DMS 273 treated with DMSO at 0.1 percent for 48 hours (cell line): ENCODE measurements at regions not wholly inside any gene's neighbourhood (a gene's known extent, or its start where the extent isn't known, plus 50 kb on each side); places are given as distances from the start of the nearest gene placed in this dataset.

Source experiments
- DNase-seq: peaks from one replicate; lab custom pipeline; 2025; lab: John Stamatoyannopoulos, UW

- no peak for DNase-seq
Measured at GRCh38 chr13:91086936-91087716, 260.4 kb upstream of the MIR17HG start.

GRCh38 chr13:91097269-91097668, 250.2 kb upstream of the MIR17HG start:
- no peak for DNase-seq

GRCh38 chr13:91099877-91100276, 247.6 kb upstream of the MIR17HG start:
- DNase-seq: no peak

DNA sequence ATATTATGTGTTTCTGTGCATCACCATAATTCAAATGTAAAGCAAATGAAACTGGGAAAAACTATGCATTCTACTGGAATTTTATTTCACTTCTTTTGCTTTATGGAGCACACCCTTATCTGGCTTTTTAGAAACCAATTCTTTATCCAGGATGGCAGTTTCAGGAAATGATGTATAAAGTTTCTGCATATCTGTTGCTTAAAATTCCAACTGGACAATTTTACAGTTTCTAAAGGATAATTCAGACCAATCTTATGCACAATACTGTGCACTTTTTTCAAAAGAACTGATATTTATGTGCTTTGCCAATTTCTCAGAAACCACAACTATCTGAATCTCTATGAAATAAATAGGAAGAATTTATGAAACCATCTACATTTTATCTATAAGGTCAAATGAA, 246.5 kb upstream of the MIR17HG start:
- no peak for DNase-seq

DNA sequence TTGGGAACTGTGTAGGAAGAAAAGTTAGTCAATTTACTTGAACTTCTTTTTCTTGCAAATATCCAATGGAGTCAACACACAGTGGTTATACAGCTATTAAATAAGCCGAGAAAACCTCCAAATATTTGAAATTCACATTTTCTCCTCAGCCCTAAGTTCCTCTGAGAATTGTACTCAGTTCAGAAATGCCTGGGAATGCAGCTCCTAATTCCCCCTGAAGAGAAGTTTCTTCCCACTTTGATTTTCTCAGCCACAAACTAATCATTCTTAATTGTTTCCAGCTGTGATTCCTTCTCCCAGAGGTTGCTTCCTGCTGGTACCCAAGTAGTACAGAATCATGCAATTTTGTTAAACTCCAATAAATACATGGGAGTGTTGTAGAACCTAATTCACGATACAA, 246.1 kb upstream of the MIR17HG start:
- no peak for DNase-seq

GRCh38 chr13:91105270-91105669, 242.2 kb upstream of the MIR17HG start:
- no peak for DNase-seq

DNA sequence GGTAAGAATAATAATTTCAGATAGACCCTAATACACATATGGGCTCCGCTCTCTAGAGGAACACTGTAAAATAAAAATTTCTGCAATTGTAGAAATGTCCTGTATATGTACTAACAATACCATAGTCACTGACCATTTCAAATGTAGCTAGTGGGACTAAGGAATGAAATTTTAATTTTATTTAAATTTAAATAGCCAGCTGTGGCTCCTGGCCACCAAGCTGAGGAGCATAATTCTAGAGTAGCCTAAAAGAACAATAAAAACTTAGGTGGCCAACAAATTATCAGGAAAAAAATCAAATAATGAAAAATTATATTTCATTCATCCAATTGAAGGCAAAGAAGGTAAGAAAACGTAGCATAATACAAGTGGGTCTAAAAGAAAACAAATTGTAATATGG, 240.9 kb upstream of the MIR17HG start:
- DNase-seq: no peak

GRCh38 chr13:91108315-91108714, 239.2 kb upstream of the MIR17HG start:
- no peak for DNase-seq

DNA sequence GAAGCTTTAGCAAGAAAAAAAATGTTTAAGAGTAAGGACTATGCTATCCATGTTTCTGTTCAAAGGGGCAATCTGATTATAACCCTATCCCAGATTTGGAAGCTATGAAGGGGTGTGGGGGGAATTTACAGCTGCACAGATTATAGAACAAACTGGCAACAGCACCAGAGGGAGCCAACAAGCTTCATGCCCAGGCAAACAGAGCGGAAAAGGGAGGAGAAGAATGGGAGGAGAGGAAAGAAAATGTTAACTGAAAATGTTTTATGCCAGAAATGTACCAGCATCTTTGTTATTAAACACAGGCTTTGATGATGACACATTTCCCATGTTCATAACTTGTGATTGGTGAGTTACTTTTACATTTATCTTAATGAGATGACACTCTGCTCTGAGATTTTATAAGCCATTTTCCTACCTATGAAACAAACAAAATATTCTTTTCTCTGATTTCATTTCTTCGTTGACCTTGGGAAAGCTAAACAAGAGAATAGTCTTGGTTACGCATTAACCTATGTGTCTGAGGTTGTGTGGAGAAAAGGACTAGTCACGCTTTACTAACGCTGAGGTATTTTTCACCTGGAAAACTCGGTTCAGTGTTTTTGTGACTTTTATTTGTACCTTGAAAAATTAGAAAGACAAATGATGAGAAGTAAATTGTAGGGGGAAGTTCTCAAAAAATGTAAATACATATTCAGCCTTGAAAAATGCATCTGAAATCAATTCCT, 235.8 kb upstream of the MIR17HG start:
- no peak for DNase-seq

GRCh38 chr13:91112201-91112923, 235.1 kb upstream of the MIR17HG start:
- DNase-seq: no peak

- DNase-seq: no peak
Measured at GRCh38 chr13:91112924-91113277, 234.6 kb upstream of the MIR17HG start.

DNA sequence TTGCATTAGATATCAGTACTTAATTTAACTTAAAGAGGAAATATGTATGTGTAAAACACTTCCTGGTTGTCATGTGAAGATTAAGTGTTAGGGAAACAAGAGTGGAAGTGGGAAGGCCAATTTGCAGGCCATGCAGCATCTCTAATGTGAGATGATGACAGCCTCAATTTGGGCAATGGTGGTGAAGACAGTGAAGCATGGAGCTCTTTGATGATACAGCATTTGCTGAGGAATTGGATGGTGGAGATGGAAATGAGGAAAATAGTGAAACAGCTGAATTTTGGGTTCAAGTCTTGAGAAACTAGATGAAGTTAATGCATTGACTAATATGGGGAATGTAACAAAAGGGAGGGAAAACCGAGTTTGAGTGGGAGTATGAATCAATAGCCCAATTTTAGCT, 231.7 kb upstream of the MIR17HG start:
- DNase-seq: no peak

DNA sequence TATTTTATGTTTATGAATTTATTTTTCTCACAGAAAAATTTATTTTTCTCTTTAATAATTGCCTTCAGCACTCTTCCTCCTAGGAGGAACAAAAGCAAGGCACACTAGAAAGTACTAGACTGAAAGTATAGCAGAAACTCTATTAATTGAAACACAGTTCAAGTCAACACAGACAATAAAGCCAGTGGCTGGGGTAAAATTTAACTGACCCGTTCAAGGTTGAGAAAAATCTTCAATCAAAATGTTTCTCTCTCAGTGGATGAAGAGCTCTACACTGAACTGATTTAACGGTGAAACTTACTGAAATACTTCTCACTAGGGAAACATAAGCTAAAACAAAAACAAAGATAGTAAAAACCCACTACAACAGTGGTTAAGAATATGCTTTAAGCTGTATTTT, 230.1 kb upstream of the MIR17HG start:
- DNase-seq: no peak

DNA sequence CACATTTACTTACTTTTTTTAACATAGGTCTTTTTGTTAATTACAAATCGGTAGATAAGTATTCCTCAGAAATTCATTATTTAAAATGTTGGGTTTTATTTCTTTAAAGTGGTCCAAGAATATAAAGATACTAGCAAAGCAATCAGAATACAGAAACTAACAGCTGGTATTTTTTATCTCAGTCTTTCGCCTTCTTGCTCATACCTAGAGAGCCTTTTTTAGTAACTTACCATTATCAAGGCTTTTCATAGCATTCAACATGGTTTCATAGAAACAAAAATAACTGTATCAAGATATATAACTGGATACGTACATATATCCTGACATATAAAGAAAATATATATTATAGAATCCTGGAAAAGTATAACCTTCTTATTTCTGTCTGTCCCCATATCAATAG, 227.8 kb upstream of the MIR17HG start:
- DNase-seq: no peak

GRCh38 chr13:91122766-91123165, 224.7 kb upstream of the MIR17HG start:
- DNase-seq: no peak

GRCh38 chr13:91123456-91124127, 223.9 kb upstream of the MIR17HG start:
- no peak for DNase-seq

DNA sequence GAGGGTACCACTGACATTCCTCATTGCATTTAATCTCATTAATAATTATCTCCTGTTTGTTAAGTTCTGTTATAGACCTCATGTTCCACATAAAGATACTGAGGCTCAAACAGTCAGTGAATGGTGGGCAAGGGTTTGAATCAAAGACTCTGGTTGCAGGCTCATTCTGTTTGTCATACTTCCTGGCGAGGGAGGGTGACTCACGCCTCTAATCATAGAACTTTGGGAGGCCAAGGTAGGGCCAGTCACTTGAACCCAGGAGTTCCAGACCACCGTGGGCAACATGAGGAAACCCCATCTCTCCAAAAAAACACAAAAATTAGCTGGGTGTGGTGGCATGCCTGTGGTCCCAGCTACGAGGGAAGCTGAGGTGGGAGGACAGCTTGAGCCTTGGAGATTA, 220.7 kb upstream of the MIR17HG start:
- DNase-seq: no peak

- no peak for DNase-seq
Measured at GRCh38 chr13:91127995-91128394, 219.5 kb upstream of the MIR17HG start.

DNA sequence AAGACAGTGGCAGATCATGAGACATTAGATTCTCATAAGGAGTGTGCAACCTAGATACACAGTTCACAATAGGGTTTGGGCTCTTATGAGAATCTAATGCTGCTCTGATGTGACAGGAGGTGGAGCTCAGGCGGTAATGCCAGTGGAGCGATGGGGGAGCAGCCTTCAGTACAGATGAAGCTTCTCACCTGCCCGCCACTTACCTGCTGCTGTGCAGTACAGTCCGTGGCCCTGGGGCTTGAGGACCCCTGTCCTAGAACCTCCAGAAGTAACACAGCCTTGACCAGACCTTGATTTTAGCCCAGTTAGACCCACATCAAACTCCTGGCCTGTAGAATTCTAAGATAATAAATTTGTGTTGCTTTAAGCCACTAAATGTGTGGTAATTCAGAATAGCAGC, 215.1 kb upstream of the MIR17HG start:
- no peak for DNase-seq

- DNase-seq: no peak
Measured at GRCh38 chr13:91132786-91133185, 214.7 kb upstream of the MIR17HG start.

DNA sequence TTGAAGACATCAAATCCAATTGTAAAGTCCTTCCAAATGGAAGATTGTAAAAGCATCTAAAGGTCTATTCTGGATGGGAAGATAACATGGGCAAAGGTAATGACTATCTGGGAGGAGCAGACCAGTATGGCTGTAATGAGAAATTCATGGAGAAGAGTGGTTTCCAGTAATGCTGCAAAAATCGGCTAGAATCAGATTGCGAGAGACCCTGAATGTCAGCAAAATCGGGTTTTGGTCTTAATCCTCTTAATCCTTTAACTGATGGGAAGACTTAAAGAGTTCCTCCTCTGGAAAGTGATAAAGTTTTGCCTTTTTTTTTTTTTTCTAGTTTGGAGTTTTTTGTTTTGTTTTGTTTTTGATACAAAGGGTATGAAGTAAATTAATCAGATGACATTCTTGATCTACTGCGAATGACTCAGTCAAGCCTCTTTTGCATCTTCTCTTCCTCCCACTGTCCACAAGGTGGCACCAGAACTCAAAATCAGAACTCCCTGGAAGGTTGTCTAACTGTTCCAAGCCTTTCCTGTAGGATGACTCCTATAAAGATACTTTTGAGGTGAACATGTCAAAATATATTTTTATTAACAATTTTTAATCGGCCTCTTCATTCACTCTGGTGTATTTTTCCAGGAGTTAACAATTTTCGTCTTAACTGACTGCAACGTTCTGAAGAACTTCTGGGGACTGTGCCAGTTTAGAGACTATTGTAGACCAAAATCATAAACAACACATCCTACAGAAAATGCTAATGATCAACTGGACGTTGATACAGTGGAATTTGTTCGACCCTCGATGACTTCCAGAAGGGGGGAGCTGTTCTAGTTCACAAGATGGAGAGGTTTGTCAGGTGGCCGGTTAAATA, 213.3 kb upstream of the MIR17HG start:
- no peak for DNase-seq

DNA sequence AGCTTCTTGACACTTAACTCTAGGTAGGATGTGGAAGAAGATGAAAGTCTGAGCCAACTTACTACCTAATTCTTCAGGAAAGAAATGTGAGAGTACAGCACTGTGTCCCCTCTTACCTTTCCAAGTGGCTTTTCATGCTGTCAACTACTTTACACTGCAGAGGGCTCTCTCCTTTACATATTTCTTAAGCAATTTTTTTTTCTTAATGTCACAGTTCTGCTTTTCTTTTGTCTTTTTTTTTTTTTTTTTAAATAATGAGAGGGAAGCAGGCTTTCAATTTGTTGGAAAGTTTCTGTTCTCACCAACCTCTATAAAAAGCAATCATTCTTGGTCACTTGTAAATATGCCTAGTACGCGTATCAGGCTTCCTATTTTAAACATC, 212.7 kb upstream of the MIR17HG start:
- no peak for DNase-seq
